Naive thymus-derived CD4-positive, alpha-beta T cell (primary cell): ENCODE measurements at regions not wholly inside any gene's neighbourhood (a gene's known extent, or its start where the extent isn't known, plus 50 kb on each side); places are given as distances from the start of the nearest gene placed in this dataset.

ENCODE experiments used
- ATAC-seq: fragments of 150-1000 bp; cut with Tn5 transposase; 2 replicates; pipeline ENCODE4 v1.10.0; 2021; ENCODE audit warnings: mild to moderate bottlenecking, moderate library complexity
- CTCF ChIA-PET: fragments of 350-600 bp; sonication (Branson Sonifier 250); formaldehyde crosslinking; loops from one replicate; lab custom pipeline; 2021; ENCODE audit warnings: antibody characterized with exemption; lab: Charles Lee
- POLR2A ChIA-PET: fragments of 350-600 bp; sonication (Branson Sonifier 250); formaldehyde crosslinking; loops from one replicate; lab custom pipeline; 2021; ENCODE audit warnings: antibody characterized with exemption, inconsistent platforms; lab: Charles Lee
- DNase-seq, 9 donors: peaks; one replicate each; pipeline versions ENCODE4 v3.0.0 to v3.0.0-alpha.2; 2020 to 2022; ENCODE audit warnings: mixed read lengths in 1 of 9
- H3K27ac ChIP-seq: one replicate; pipeline ENCODE4 v1.7.0; 2013; ENCODE audit warnings: mild to moderate bottlenecking, low read depth, low read length, moderate library complexity
- H3K27me3 ChIP-seq, 2 donors: one replicate each; pipeline ENCODE4 v1.7.0; 2013; ENCODE audit warnings: low read length in 2 of 2, mild to moderate bottlenecking in 2 of 2, moderate library complexity in 2 of 2; ENCODE audit not compliant: control insufficient read depth in 2 of 2, insufficient read depth in 2 of 2
- H3K36me3 ChIP-seq, 3 experiments: 1 replicate in 2 of 3; 2 replicates in 1 of 3; pipeline ENCODE4 v1.7.0; 2013; ENCODE audit warnings: low read length in 3 of 3, mild to moderate bottlenecking in 3 of 3, moderate library complexity in 1 of 3; ENCODE audit not compliant: insufficient read depth in 3 of 3, control insufficient read depth in 2 of 3
- H3K4me1 ChIP-seq, 2 donors: one replicate each; pipeline ENCODE4 v1.7.0; 2013; ENCODE audit warnings: low read length in 2 of 2, mild to moderate bottlenecking in 2 of 2, moderate library complexity in 1 of 2; ENCODE audit not compliant: control insufficient read depth in 2 of 2, insufficient read depth in 2 of 2
- H3K4me3 ChIP-seq: 2 replicates; pipeline ENCODE4 v1.7.0; 2013; ENCODE audit warnings: mild to moderate bottlenecking, low read length
- H3K9me3 ChIP-seq, 3 experiments: 1 replicate in 2 of 3; 2 replicates in 1 of 3; pipeline ENCODE4 v1.7.0; 2013; ENCODE audit warnings: low read length in 3 of 3; ENCODE audit not compliant: control insufficient read depth in 2 of 3
- H3K27ac Mint-ChIP-seq, 9 donors: one replicate each; pipeline ENCODE4 v1.8.0; 2020 to 2022; ENCODE audit warnings: mixed read lengths in 9 of 9, mild to moderate bottlenecking in 8 of 9, moderate library complexity in 5 of 9, inconsistent platforms in 2 of 9
- H3K27me3 Mint-ChIP-seq, 5 donors: one replicate each; pipeline ENCODE4 v1.8.0; 2021 to 2022; ENCODE audit warnings: mixed read lengths in 5 of 5, mild to moderate bottlenecking in 1 of 5
- H3K36me3 Mint-ChIP-seq, 5 donors: one replicate each; pipeline ENCODE4 v1.8.0; 2020 to 2022; ENCODE audit warnings: mixed read lengths in 5 of 5, mild to moderate bottlenecking in 3 of 5, inconsistent platforms in 1 of 5
- H3K4me1 Mint-ChIP-seq, 7 donors: one replicate each; pipeline ENCODE4 v1.8.0; 2020 to 2022; ENCODE audit warnings: mixed read lengths in 7 of 7, mild to moderate bottlenecking in 3 of 7, inconsistent platforms in 1 of 7
- H3K4me3 Mint-ChIP-seq, 10 donors: one replicate each; pipeline ENCODE4 v1.8.0; 2020 to 2022; ENCODE audit warnings: mild to moderate bottlenecking in 10 of 10, mixed read lengths in 10 of 10, moderate library complexity in 6 of 10, inconsistent platforms in 2 of 10
- H3K9me3 Mint-ChIP-seq, 11 donors: one replicate each; pipeline ENCODE4 v1.8.0; 2020 to 2022; ENCODE audit warnings: mixed read lengths in 11 of 11, mild to moderate bottlenecking in 4 of 11, inconsistent platforms in 1 of 11, moderate library complexity in 1 of 11
- intact Hi-C, 2 donors: fragments of 100-400 bp; cut with micrococcal nuclease; formaldehyde crosslinking; loops; one replicate each; pipeline ENCODE4 v1.15.1; 2023

- no peaks in the 10 kb centered on the region for H3K9me3 Mint-ChIP-seq
- ATAC-seq (no peak), DNase-seq (no peak)
- Histone ChIP-seq H3K27ac (no peak overlapping the region), H3K4me3 (no peak overlapping the region), H3K36me3 (no peaks in the 10 kb centered on the region), H3K27me3 (peaks cover 9 to 19% of the 10 kb centered on the region in 2 donors), H3K4me1 (no peaks in the 10 kb centered on the region), H3K9me3 (no peaks in the 10 kb centered on the region)
- H3K27ac Mint-ChIP-seq = no peak overlapping the region
- CTCF ChIA-PET = no interaction called here
- peaks cover 0 to 15% (median 4%) of the 10 kb centered on the region in 7 donors for H3K4me1 Mint-ChIP-seq
- peaks cover 59 to 70% (median 62%) of the 10 kb centered on the region in 5 donors for H3K27me3 Mint-ChIP-seq
- intact Hi-C loops = no loop called here
- H3K4me3 Mint-ChIP-seq = no peak overlapping the region
- H3K36me3 Mint-ChIP-seq = no peaks in the 10 kb centered on the region
- POLR2A ChIA-PET = no interaction called here
These were observed 112.2 kb upstream of the SLC6A11 start for GRCh38 chr3:10703875-10704274.

DNA sequence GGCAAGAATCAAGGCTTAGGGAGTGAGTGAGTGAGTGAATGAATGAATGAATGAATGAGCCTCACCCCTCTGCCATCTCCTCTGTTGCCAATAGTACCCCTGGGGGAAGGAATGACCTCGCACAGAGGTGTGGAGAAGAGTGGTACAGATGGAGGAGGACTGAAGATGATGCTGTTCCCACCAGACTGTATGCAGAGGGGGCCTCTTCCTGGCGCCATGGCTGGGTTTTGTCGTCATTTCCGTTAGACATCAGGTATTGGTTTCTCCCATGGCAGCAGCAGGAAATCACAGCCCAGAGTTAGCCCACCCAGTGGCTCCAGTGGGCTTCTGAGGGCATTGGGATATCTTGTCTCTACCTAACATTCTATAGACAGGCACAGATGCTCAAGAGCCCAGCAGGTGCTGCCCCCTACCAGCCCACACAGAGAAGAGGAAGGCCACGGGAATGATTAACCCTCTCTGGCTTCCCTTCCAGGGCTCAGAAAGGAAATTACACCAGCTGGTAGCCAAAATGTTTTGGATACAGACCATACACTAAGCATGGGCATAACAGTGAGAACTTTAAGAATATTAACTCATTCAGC, 109.8 kb upstream of the SLC6A11 start:
- Histone ChIP-seq H3K9me3 (no peaks in the 10 kb centered on the region), H3K4me1 (no peaks in the 10 kb centered on the region), H3K36me3 (no peaks in the 10 kb centered on the region), H3K4me3 (no peak overlapping the region), H3K27ac (no peak overlapping the region), H3K27me3 (peaks cover 9 to 21% of the 10 kb centered on the region in 2 donors)
- Mint-ChIP-seq H3K4me1 (peaks cover 0 to 22% (median 5%) of the 10 kb centered on the region in 7 donors), H3K9me3 (peaks cover 0 to 4% (median 0%) of the 10 kb centered on the region in 11 donors), H3K27ac (no peak overlapping the region), H3K36me3 (peaks cover 0 to 3% (median 0%) of the 10 kb centered on the region in 5 donors), H3K27me3 (peaks cover 66 to 84% (median 74%) of the 10 kb centered on the region in 5 donors), H3K4me3 (peak overlapping the region in 2 of 10 donors; percentile 41 to 48)
- POLR2A ChIA-PET = no interaction called here
- no peak for ATAC-seq
- CTCF ChIA-PET = interaction anchor here (0.6 kb wide), 1 partner anchor 1020 kb away, joined by 4 read pairs; no protein-coding TSS in a partner anchor
- intact Hi-C loops = no loop called here
- DNase-seq = no peak

DNA sequence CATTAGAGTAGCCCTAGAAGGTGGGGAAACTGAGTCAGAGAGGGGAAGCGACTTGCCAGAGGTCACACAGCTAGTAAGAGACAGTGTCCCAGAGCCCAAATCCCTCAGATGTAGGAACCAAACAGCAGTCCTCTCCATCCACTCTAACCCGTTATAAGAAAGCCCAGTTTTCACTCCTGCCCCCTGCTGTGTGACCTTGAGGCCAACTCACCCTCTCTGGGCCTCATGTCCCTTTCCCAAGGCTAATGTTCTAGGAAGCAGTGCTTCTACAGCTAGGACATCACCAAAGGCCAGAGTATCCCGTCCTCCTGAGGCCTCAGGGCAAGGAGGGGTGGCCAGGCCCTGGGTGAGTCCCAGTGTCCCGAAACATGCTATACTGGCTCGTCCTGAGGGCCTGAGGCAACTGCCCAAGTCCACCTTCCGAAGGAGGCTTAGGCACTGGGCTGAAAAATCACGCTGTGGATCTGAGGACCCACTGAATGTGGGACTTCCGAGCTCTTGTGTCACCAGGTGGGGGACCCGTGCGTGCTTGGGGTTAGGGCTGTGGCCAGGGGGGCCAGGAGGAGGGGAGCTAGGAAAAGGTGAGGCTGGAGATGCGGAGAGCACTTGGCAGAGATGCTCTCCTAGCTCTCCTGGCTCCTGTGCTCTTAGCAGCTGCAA, 109.2 kb upstream of the SLC6A11 start:
- Histone ChIP-seq H3K4me1 (no peaks in the 10 kb centered on the region), H3K27me3 (peaks cover 9 to 21% of the 10 kb centered on the region in 2 donors), H3K36me3 (no peaks in the 10 kb centered on the region), H3K9me3 (no peaks in the 10 kb centered on the region), H3K27ac (no peak overlapping the region), H3K4me3 (no peak overlapping the region)
- ATAC-seq = no peak
- no peak for DNase-seq
- peaks cover 0 to 3% (median 0%) of the 10 kb centered on the region in 5 donors for H3K36me3 Mint-ChIP-seq
- peaks cover 0 to 22% (median 5%) of the 10 kb centered on the region in 7 donors for H3K4me1 Mint-ChIP-seq
- H3K27ac Mint-ChIP-seq = no peak overlapping the region
- ChIA-PET POLR2A (no interaction called here), CTCF (interaction anchor here (0.6 kb wide), 1 partner anchor 1020 kb away, joined by 4 read pairs; no protein-coding TSS in a partner anchor)
- intact Hi-C loops = no loop called here
- peaks cover 0 to 4% (median 0%) of the 10 kb centered on the region in 11 donors for H3K9me3 Mint-ChIP-seq
- H3K27me3 Mint-ChIP-seq = peaks cover 69 to 80% (median 77%) of the 10 kb centered on the region in 5 donors
- H3K4me3 Mint-ChIP-seq = peak overlapping the region in 6 of 10 donors; percentile 12 to 74 (median 42)

DNA sequence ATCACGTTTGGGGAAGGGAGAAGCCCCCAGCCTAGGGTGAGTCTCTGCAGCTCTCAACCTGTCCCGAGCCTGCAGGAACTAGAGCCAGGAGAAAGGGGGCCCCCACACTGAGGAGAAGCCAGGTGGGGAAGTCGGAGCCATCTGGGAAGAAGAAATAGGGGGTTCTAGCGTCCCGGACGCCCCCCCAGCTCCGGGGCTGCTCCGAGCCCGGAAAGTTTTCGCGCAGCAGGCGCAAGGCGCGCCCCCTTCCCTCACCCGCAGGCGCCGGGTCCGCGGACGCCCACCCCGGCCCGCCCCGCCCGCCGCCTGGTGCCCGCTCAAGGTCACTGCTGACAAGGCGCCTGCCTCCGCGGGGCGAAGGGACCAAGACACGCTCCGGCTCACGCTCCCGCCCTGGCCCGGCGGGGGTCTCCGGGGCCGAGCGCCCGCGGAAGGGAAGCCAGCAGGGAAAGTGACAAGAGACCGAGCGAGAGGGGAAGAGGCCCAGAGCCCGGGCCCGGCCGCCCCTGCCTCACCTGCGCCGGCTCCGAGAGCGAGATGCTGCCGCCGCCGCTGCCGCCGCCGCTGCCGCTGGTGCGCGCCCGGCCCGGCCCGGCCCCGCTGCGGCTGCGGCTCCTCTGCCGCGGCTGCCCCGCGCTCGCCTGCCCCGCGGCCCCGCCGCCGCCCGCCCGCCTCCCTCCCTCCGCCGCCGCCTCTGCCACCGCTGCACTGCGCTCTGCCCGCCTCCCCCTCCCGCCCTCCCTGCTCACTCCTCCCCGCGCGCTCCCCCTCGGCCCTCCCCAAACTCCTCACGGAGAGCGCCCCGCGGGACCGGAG, 108.4 kb upstream of the SLC6A11 start:
- Mint-ChIP-seq H3K27me3 (peaks cover 71 to 84% (median 74%) of the 10 kb centered on the region in 5 donors), H3K4me1 (peaks cover 0 to 22% (median 5%) of the 10 kb centered on the region in 7 donors), H3K4me3 (peak overlapping the region in 4 of 10 donors; percentile 41 to 74 (median 52)), H3K9me3 (peaks cover 0 to 4% (median 0%) of the 10 kb centered on the region in 11 donors), H3K27ac (no peak overlapping the region), H3K36me3 (peaks cover 0 to 3% (median 0%) of the 10 kb centered on the region in 5 donors)
- no peaks in the 10 kb centered on the region for H3K36me3 ChIP-seq
- intact Hi-C loops = no loop called here
- no peak overlapping the region for H3K4me3 ChIP-seq
- no peaks in the 10 kb centered on the region for H3K4me1 ChIP-seq
- DNase-seq (no peak), ATAC-seq (no peak)
- POLR2A ChIA-PET = no interaction called here
- CTCF ChIA-PET = no interaction called here
- H3K9me3 ChIP-seq = no peaks in the 10 kb centered on the region
- peaks cover 9 to 21% of the 10 kb centered on the region in 2 donors for H3K27me3 ChIP-seq
- H3K27ac ChIP-seq = no peak overlapping the region

- H3K4me3 Mint-ChIP-seq = peak overlapping the region in 3 of 10 donors; percentile 32 to 56 (median 34)
These were observed 107.7 kb upstream of the SLC6A11 start for GRCh38 chr3:10708216-10708893.

More at GRCh38 chr3:10708216-10708893, 107.7 kb upstream of the SLC6A11 start:
- H3K27ac Mint-ChIP-seq = no peak overlapping the region
- H3K36me3 Mint-ChIP-seq = peaks cover 0 to 3% (median 0%) of the 10 kb centered on the region in 5 donors
- CTCF ChIA-PET = no interaction called here
- H3K9me3 Mint-ChIP-seq = peaks cover 0 to 4% (median 0%) of the 10 kb centered on the region in 11 donors
- Histone ChIP-seq H3K4me1 (no peaks in the 10 kb centered on the region), H3K27ac (no peak overlapping the region), H3K36me3 (no peaks in the 10 kb centered on the region), H3K4me3 (no peak overlapping the region), H3K27me3 (peaks cover 9 to 21% of the 10 kb centered on the region in 2 donors), H3K9me3 (no peaks in the 10 kb centered on the region)
- intact Hi-C loops = no loop called here
- ATAC-seq (no peak), DNase-seq (no peak)
- POLR2A ChIA-PET = no interaction called here
- peaks cover 65 to 82% (median 75%) of the 10 kb centered on the region in 5 donors for H3K27me3 Mint-ChIP-seq
- H3K4me1 Mint-ChIP-seq = peaks cover 0 to 22% (median 5%) of the 10 kb centered on the region in 7 donors
